Aorta (tissue), 5 donors: ENCODE measurements at regions not wholly inside any gene's neighbourhood (a gene's known extent, or its start where the extent isn't known, plus 50 kb on each side); places are given as distances from the start of the nearest gene placed in this dataset.
"Not testable (repeated sequence)": the region's sequence is repeated elsewhere in the genome, so short reads cannot be mapped to it uniquely, and the experiment has no call there.

Source experiments
- ATAC-seq: fragments of 200-7000 bp; cut with Tn5 transposase; one replicate; pipeline ENCODE4 v1.9.1; 2022; ENCODE audit warnings: moderate library complexity; ENCODE audit not compliant: low FRiP score
- DNase-seq, 2 donors: peaks; one replicate each; pipeline ENCODE4 v3.0.0-alpha.2; 2020
- H3K27ac ChIP-seq, 2 donors: one replicate each; pipeline ENCODE4 v1.5.1; 2013; ENCODE audit warnings: low read length in 2 of 2, mild to moderate bottlenecking in 2 of 2, moderate library complexity in 2 of 2, control low read depth in 1 of 2, inconsistent platforms in 1 of 2, low read depth in 1 of 2
- H3K27me3 ChIP-seq, 2 donors: one replicate each; pipeline ENCODE4 v1.6.1; 2013; ENCODE audit warnings: control low read depth in 1 of 2, low read length in 1 of 2, mild to moderate bottlenecking in 1 of 2, moderate library complexity in 1 of 2; ENCODE audit not compliant: insufficient read depth in 2 of 2, control insufficient read depth in 1 of 2
- H3K36me3 ChIP-seq, 2 donors: one replicate each; pipeline ENCODE4 v1.6.1; 2013; ENCODE audit warnings: control low read depth in 1 of 2, low read length in 1 of 2, mild to moderate bottlenecking in 1 of 2; ENCODE audit not compliant: insufficient read depth in 2 of 2, control insufficient read depth in 1 of 2
- H3K4me1 ChIP-seq, 2 donors: one replicate each; pipeline ENCODE4 v1.6.1; 2013; ENCODE audit warnings: low read length in 2 of 2, control low read depth in 1 of 2, mild to moderate bottlenecking in 1 of 2, moderate library complexity in 1 of 2; ENCODE audit not compliant: insufficient read depth in 2 of 2, control insufficient read depth in 1 of 2
- H3K4me3 ChIP-seq, 2 donors: one replicate each; pipeline ENCODE4 v1.5.1; 2013; ENCODE audit warnings: low read length in 2 of 2, control low read depth in 1 of 2, mild to moderate bottlenecking in 1 of 2
- H3K9me3 ChIP-seq: one replicate; pipeline ENCODE4 v1.6.1; 2013; ENCODE audit warnings: mild to moderate bottlenecking, low read length; ENCODE audit not compliant: control insufficient read depth
- WGBS, 2 donors: extraction: QIAGEN DNeasy Blood & Tissue Kit; methylation state at CpG; one replicate each; pipeline ENCODE4 v1.1.7; 2013; 5-methylcytosine and 5-hydroxymethylcytosine counted together
- intact Hi-C, 2 donors: fragments of 100-400 bp; cut with DNase I; formaldehyde crosslinking; loops; one replicate each; pipeline versions ENCODE4 v1.14.2 to v1.15.0; 2022
- donor health status: healthy with polysubstance abuse.
- donor health status: Bipolar disorder and iron deficiency.
- donor health status: DM: no; HTN: no; CAD: no.
- donor health status: DM: no; HTN: no; CAD: no.
- donor health status: DM: yes; HTN: yes; CAD: no.

- 63 to 75% methylated on average over 3 of the region's 3 CpGs for WGBS, 2 donors
- H3K36me3 ChIP-seq = no peaks in the 10 kb centered on the region
- DNase-seq = no peak
Observed at GRCh38 chr13:89372193-89372592, 1701.0 kb downstream of the SLITRK5 start.

DNA sequence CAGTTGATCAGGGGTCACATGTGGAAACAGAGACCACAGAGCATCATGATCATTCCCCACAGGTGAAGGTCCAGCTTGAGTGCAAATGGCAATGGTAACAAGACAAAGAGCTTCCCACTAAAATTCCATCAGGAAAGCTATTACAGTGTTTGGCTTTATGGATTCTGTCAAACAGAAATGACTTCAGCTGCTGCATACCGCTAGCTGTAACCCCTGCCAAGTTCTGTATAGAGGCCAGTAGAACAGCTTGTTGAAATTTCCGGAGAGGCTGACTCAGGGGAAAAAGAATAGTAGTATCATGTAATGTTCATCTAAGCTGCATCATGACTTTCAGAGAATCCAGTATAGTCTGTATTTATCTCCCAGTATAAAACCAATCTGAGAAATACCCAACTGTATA lies 1704.7 kb downstream of the SLITRK5 start:
- no peak overlapping the region for H3K27ac ChIP-seq
- no peak for ATAC-seq

More at GRCh38 chr13:89372193-89372592, 1701.0 kb downstream of the SLITRK5 start:
- intact Hi-C loops = no loop called here
- Histone ChIP-seq H3K27ac (no peak overlapping the region), H3K9me3 (no peaks in the 10 kb centered on the region), H3K4me3 (no peak overlapping the region), H3K4me1 (no peaks in the 10 kb centered on the region), H3K27me3 (no peaks in the 10 kb centered on the region)
- ATAC-seq = no peak

GRCh38 chr13:89380101-89380500 lies 1708.9 kb downstream of the SLITRK5 start:
- Histone ChIP-seq H3K9me3 (no peaks in the 10 kb centered on the region), H3K4me1 (no peaks in the 10 kb centered on the region), H3K27me3 (no peaks in the 10 kb centered on the region), H3K36me3 (no peaks in the 10 kb centered on the region), H3K27ac (no peak overlapping the region), H3K4me3 (no peak overlapping the region)
- no peak for DNase-seq
- no peak for ATAC-seq
- intact Hi-C loops = no loop called here
- WGBS, 2 donors = 83 to 91% methylated on average over 3 of the region's 3 CpGs

More for the DNA sequence above, 1704.7 kb downstream of the SLITRK5 start:
- Histone ChIP-seq H3K36me3 (no peaks in the 10 kb centered on the region), H3K4me1 (no peaks in the 10 kb centered on the region), H3K4me3 (no peak overlapping the region), H3K27me3 (no peaks in the 10 kb centered on the region), H3K9me3 (no peaks in the 10 kb centered on the region)
- intact Hi-C loops = no loop called here
- no peak for DNase-seq
- WGBS, 2 donors = 3 to 4% methylated on average over 2 of the region's 2 CpGs

DNA sequence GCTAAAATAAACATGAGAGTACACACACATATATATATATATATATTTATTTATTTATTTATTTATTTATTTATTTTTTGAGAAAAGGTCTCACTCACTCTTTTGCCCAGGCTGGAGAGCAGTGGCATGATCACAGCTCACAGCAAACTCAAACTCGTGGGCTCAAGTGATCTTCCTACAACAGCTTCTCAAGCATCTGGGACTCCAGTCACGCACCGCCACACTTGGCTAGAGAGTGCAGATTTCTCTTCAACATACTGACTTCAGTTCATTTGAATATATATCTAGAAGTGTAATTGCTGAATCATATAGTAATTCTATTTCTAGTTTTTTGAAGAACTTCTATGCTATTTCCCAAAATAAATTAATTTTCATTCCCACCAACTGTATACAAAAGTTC lies 1711.8 kb downstream of the SLITRK5 start:
- H3K36me3 ChIP-seq = no peaks in the 10 kb centered on the region
- no peaks in the 10 kb centered on the region for H3K27me3 ChIP-seq
- DNase-seq (no peak), ATAC-seq (no peak)
- H3K4me1 ChIP-seq = no peaks in the 10 kb centered on the region
- no peak overlapping the region for H3K4me3 ChIP-seq
- H3K27ac ChIP-seq = no peak overlapping the region
- intact Hi-C loops = no loop called here
- H3K9me3 ChIP-seq = no peaks in the 10 kb centered on the region
- WGBS, 2 donors = 92 to 94% methylated on average over 3 of the region's 3 CpGs

- no peak overlapping the region for H3K27ac ChIP-seq
- H3K27me3 ChIP-seq = no peaks in the 10 kb centered on the region
- WGBS, 2 donors = 41 to 59% methylated on average over 1 of the region's 1 CpG
- ATAC-seq (no peak), DNase-seq (no peak)
- no peaks in the 10 kb centered on the region for H3K36me3 ChIP-seq
- H3K9me3 ChIP-seq = no peaks in the 10 kb centered on the region
- H3K4me3 ChIP-seq = no peak overlapping the region
- no peaks in the 10 kb centered on the region for H3K4me1 ChIP-seq
- intact Hi-C loops = no loop called here
Observed at GRCh38 chr13:89383891-89384290, 1712.7 kb downstream of the SLITRK5 start.

GRCh38 chr13:89393758-89394304 lies 1722.7 kb downstream of the SLITRK5 start:
- ATAC-seq (no peak), DNase-seq (no peak)
- no peaks in the 10 kb centered on the region for H3K27me3 ChIP-seq
- intact Hi-C loops = no loop called here
- H3K27ac ChIP-seq = no peak overlapping the region
- H3K4me3 ChIP-seq = no peak overlapping the region
- 53 to 56% methylated on average over 4 of the region's 4 CpGs for WGBS, 2 donors
- no peaks in the 10 kb centered on the region for H3K36me3 ChIP-seq
- H3K4me1 ChIP-seq = no peaks in the 10 kb centered on the region
- no peaks in the 10 kb centered on the region for H3K9me3 ChIP-seq

GRCh38 chr13:89401264-89401675 lies 1730.1 kb downstream of the SLITRK5 start:
- intact Hi-C loops = no loop called here
- DNase-seq (no peak), ATAC-seq (no peak)
- Histone ChIP-seq H3K4me3 (no peak overlapping the region), H3K27ac (no peak overlapping the region), H3K9me3 (no peaks in the 10 kb centered on the region), H3K36me3 (no peaks in the 10 kb centered on the region), H3K27me3 (no peaks in the 10 kb centered on the region), H3K4me1 (no peaks in the 10 kb centered on the region)
- 30 to 39% methylated on average over 2 of the region's 2 CpGs for WGBS, 2 donors

DNA sequence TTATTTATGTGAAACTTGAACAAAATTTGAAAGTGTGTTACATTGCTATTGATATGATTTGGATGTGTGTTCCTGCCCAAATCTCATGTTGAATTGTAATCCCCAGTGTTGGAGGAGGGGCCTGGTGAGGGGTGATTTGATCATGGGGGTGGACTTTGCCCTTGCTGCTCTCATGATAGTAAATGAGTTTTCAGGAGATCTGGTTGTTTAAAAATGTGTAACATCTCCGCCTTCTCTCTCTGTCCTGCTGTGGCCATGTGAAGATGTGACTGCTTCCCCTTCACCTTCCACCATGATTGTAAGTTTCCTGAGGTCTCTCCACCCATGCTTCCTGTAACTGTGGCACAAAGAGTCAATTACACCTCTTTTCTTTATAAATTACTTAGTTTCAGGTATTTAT lies 1731.0 kb downstream of the SLITRK5 start:
- Histone ChIP-seq H3K9me3 (no peaks in the 10 kb centered on the region), H3K4me1 (no peaks in the 10 kb centered on the region), H3K27ac (no peak overlapping the region), H3K27me3 (no peaks in the 10 kb centered on the region), H3K36me3 (no peaks in the 10 kb centered on the region), H3K4me3 (no peak overlapping the region)
- intact Hi-C loops = no loop called here
- WGBS, 2 donors = 85 to 91% methylated on average over 1 of the region's 1 CpG
- DNase-seq = no peak
- no peak for ATAC-seq

- H3K4me3 ChIP-seq, intact Hi-C loops, H3K36me3 ChIP-seq, H3K27ac ChIP-seq, ATAC-seq, H3K9me3 ChIP-seq, H3K4me1 ChIP-seq, DNase-seq, H3K27me3 ChIP-seq: not testable (repeated sequence)
- 86 to 88% methylated on average over 6 of the region's 6 CpGs for WGBS, 2 donors
Observed at GRCh38 chr13:89406096-89406495, 1734.9 kb downstream of the SLITRK5 start.
